Aorta (tissue), 5 donors: ENCODE measurements at regions not wholly inside any gene's neighbourhood (a gene's known extent, or its start where the extent isn't known, plus 50 kb on each side); places are given as distances from the start of the nearest gene placed in this dataset.
A peak's percentile ranks its signal among the peaks of the same experiment; 100 is the strongest.

Experiments
- ATAC-seq: fragments of 200-7000 bp; cut with Tn5 transposase; one replicate; pipeline ENCODE4 v1.9.1; 2022; ENCODE audit warnings: moderate library complexity; ENCODE audit not compliant: low FRiP score
- DNase-seq, 2 donors: peaks; one replicate each; pipeline ENCODE4 v3.0.0-alpha.2; 2020
- H3K27ac ChIP-seq, 2 donors: one replicate each; pipeline ENCODE4 v1.5.1; 2013; ENCODE audit warnings: low read length in 2 of 2, mild to moderate bottlenecking in 2 of 2, moderate library complexity in 2 of 2, control low read depth in 1 of 2, inconsistent platforms in 1 of 2, low read depth in 1 of 2
- H3K27me3 ChIP-seq, 2 donors: one replicate each; pipeline ENCODE4 v1.6.1; 2013; ENCODE audit warnings: control low read depth in 1 of 2, low read length in 1 of 2, mild to moderate bottlenecking in 1 of 2, moderate library complexity in 1 of 2; ENCODE audit not compliant: insufficient read depth in 2 of 2, control insufficient read depth in 1 of 2
- H3K36me3 ChIP-seq, 2 donors: one replicate each; pipeline ENCODE4 v1.6.1; 2013; ENCODE audit warnings: control low read depth in 1 of 2, low read length in 1 of 2, mild to moderate bottlenecking in 1 of 2; ENCODE audit not compliant: insufficient read depth in 2 of 2, control insufficient read depth in 1 of 2
- H3K4me1 ChIP-seq, 2 donors: one replicate each; pipeline ENCODE4 v1.6.1; 2013; ENCODE audit warnings: low read length in 2 of 2, control low read depth in 1 of 2, mild to moderate bottlenecking in 1 of 2, moderate library complexity in 1 of 2; ENCODE audit not compliant: insufficient read depth in 2 of 2, control insufficient read depth in 1 of 2
- H3K4me3 ChIP-seq, 2 donors: one replicate each; pipeline ENCODE4 v1.5.1; 2013; ENCODE audit warnings: low read length in 2 of 2, control low read depth in 1 of 2, mild to moderate bottlenecking in 1 of 2
- H3K9me3 ChIP-seq: one replicate; pipeline ENCODE4 v1.6.1; 2013; ENCODE audit warnings: mild to moderate bottlenecking, low read length; ENCODE audit not compliant: control insufficient read depth
- whole genome bisulfite sequencing, 2 donors: extraction: QIAGEN DNeasy Blood & Tissue Kit; methylation state at CpG; one replicate each; pipeline ENCODE4 v1.1.7; 2013; 5-methylcytosine and 5-hydroxymethylcytosine counted together
- intact Hi-C, 2 donors: fragments of 100-400 bp; cut with DNase I; formaldehyde crosslinking; loops; one replicate each; pipeline versions ENCODE4 v1.14.2 to v1.15.0; 2022
- donor health status: healthy with polysubstance abuse.
- donor health status: Bipolar disorder and iron deficiency.
- donor health status: DM: no; HTN: no; CAD: no.
- donor health status: DM: no; HTN: no; CAD: no.
- donor health status: DM: yes; HTN: yes; CAD: no.

GRCh38 chr1:58162952-58163550 lies 383.5 kb downstream of the OMA1 start:
- 17% methylated on average over 9 of the region's 9 CpGs for WGBS, 2 donors
- peak in 1 of 2 donors; percentile 51 for DNase-seq
- no peaks in the 10 kb centered on the region for H3K9me3 ChIP-seq
- H3K27me3 ChIP-seq, result no peaks in the 10 kb centered on the region
- no peaks in the 10 kb centered on the region for H3K36me3 ChIP-seq
- no peak overlapping the region for H3K27ac ChIP-seq
- H3K4me1 ChIP-seq, result no peaks in the 10 kb centered on the region
- ATAC-seq, result peak; percentile 78
- H3K4me3 ChIP-seq, result no peak overlapping the region
- intact Hi-C loops, result no loop called here

- peaks cover 2% of the 10 kb centered on the region for H3K9me3 ChIP-seq
- no peaks in the 10 kb centered on the region for H3K4me1 ChIP-seq
- no peaks in the 10 kb centered on the region for H3K36me3 ChIP-seq
- no peak for DNase-seq
- no peak overlapping the region for H3K27ac ChIP-seq
- no peak overlapping the region for H3K4me3 ChIP-seq
- no peak for ATAC-seq
- WGBS, 2 donors, result 82 to 93% methylated on average over 3 of the region's 3 CpGs
- no peaks in the 10 kb centered on the region for H3K27me3 ChIP-seq
- intact Hi-C loops, result loop anchor here in 1 of 2 donors (10.0 kb wide), 1 partner anchor 1325 kb away; no protein-coding TSS in a partner anchor
These were observed 387.1 kb downstream of the OMA1 start for GRCh38 chr1:58159434-58159830.

DNA sequence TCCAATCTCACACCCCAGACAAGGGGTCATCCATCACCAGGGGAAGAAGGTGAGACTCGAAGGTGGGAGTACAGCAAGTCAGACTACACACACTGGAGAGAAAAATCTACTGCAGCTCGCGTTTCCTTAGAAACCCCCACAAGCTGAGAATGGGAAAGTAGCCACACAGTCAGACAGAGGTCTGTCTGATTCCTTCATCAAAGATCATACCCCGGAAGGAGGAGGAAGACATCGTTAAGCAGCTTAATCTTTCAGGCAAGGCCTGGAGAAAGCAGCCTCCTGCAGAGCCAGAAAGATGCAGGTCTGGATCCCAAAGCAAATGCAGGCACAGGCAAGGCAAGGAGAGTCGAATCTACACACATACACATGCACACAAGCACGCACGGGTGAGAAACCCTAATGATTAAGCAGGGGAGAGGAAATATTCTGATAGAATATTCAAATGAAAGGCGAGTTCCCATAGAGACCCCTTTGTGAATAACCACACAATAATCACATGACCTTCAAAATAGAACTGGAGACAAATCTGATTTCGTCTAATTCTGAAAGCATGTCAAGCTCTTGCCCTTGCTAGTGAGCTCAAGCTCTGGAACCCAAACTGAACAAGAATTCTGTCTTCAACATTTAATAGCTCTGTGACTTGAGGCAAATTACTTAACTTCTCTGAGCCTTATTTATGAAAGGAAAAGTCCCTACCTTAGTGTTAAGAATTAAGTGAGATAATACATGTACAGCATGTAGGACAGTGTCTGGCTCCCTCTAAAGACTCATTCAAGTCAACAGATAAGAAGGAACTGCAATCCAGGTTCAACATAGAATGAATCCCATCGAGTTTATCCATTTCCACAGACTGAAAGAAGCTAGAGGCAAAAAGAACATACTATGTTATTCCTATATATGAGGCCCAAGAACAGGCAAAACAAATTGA lies 387.8 kb downstream of the OMA1 start:
- Histone ChIP-seq H3K27ac (no peak overlapping the region), H3K36me3 (no peaks in the 10 kb centered on the region), H3K27me3 (no peaks in the 10 kb centered on the region), H3K4me3 (no peak overlapping the region), H3K9me3 (peaks cover 2% of the 10 kb centered on the region), H3K4me1 (no peaks in the 10 kb centered on the region)
- no peak for DNase-seq
- intact Hi-C loops, result loop anchor here in 1 of 2 donors (10.0 kb wide), 1 partner anchor 1324 kb away; no protein-coding TSS in a partner anchor
- ATAC-seq, result no peak
- 53 to 58% methylated on average over 11 of the region's 11 CpGs for WGBS, 2 donors

GRCh38 chr1:58158016-58158415 lies 388.5 kb downstream of the OMA1 start:
- DNase-seq (no peak), ATAC-seq (no peak)
- Histone ChIP-seq H3K36me3 (no peaks in the 10 kb centered on the region), H3K9me3 (peaks cover 2% of the 10 kb centered on the region), H3K27me3 (no peaks in the 10 kb centered on the region), H3K4me1 (no peaks in the 10 kb centered on the region), H3K27ac (no peak overlapping the region), H3K4me3 (no peak overlapping the region)
- intact Hi-C loops, result loop anchor here in 1 of 2 donors (10.0 kb wide), 1 partner anchor 1323 kb away; no protein-coding TSS in a partner anchor

GRCh38 chr1:58157256-58157655 lies 389.3 kb downstream of the OMA1 start:
- peaks cover 2% of the 10 kb centered on the region for H3K9me3 ChIP-seq
- no peak for DNase-seq
- no peak overlapping the region for H3K27ac ChIP-seq
- no peaks in the 10 kb centered on the region for H3K36me3 ChIP-seq
- no peaks in the 10 kb centered on the region for H3K27me3 ChIP-seq
- intact Hi-C loops, result loop anchor here in 1 of 2 donors (10.0 kb wide), 1 partner anchor 1322 kb away; no protein-coding TSS in a partner anchor
- H3K4me3 ChIP-seq, result no peak overlapping the region
- H3K4me1 ChIP-seq, result no peaks in the 10 kb centered on the region
- no peak for ATAC-seq
- 52 to 57% methylated on average over 4 of the region's 4 CpGs for WGBS, 2 donors

GRCh38 chr1:58156831-58157230 lies 389.7 kb downstream of the OMA1 start:
- DNase-seq (no peak), ATAC-seq (no peak)
- no peak overlapping the region for H3K4me3 ChIP-seq
- intact Hi-C loops, result loop anchor here in 1 of 2 donors (10.0 kb wide), 1 partner anchor 1322 kb away; no protein-coding TSS in a partner anchor
- H3K9me3 ChIP-seq, result peaks cover 2% of the 10 kb centered on the region
- H3K27ac ChIP-seq, result no peak overlapping the region
- 40 to 55% methylated on average over 3 of the region's 3 CpGs for WGBS, 2 donors
- H3K27me3 ChIP-seq, result no peaks in the 10 kb centered on the region
- no peaks in the 10 kb centered on the region for H3K4me1 ChIP-seq
- H3K36me3 ChIP-seq, result no peaks in the 10 kb centered on the region

- H3K27me3 ChIP-seq, result no peaks in the 10 kb centered on the region
- H3K27ac ChIP-seq, result no peak overlapping the region
- ATAC-seq (no peak), DNase-seq (no peak)
- 96 to 100% methylated on average over 1 of the region's 1 CpG for WGBS, 2 donors
- intact Hi-C loops, result loop anchor here in 1 of 2 donors (10.0 kb wide), 1 partner anchor 1321 kb away; no protein-coding TSS in a partner anchor
- H3K4me1 ChIP-seq, result no peaks in the 10 kb centered on the region
- H3K4me3 ChIP-seq, result no peak overlapping the region
- peaks cover 2% of the 10 kb centered on the region for H3K9me3 ChIP-seq
- no peaks in the 10 kb centered on the region for H3K36me3 ChIP-seq
These were observed 390.4 kb downstream of the OMA1 start for GRCh38 chr1:58156124-58156468.

DNA sequence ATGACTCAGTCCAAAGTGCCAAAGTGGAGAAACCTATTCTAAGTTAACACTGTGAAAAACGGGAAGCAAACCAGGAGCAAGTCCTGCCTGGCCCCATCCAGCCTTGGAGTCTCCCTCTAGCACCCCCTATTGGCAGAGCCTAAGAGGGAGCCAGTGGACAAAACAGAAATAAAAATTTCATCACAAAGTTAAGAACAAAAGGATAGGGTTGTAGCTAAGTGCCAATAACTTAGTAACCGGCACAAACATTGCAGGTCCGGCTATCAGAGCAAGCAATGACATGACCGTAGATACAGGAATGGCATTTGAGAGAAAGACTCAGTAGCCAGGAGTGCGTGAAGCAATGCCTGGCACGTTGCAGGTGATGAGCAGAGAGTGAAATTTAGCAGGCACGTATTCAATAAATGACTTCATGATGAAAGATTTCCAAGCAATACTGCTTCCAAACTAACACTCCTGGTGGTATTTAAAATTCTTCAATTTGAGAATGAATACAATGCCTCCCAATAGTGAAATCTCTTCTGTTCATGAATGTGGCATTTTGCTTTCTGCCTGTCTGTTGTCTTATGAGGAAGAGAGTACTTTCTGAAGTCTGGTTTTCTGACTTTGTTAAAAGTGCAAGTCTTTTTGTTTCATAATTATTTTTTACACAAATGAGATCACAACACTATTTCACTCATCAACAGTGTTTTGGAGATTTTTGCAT lies 391.0 kb downstream of the OMA1 start:
- 63 to 69% methylated on average over 7 of the region's 7 CpGs for WGBS, 2 donors
- Histone ChIP-seq H3K36me3 (no peaks in the 10 kb centered on the region), H3K4me1 (no peaks in the 10 kb centered on the region), H3K9me3 (peaks cover 2% of the 10 kb centered on the region), H3K27me3 (no peaks in the 10 kb centered on the region), H3K27ac (no peak overlapping the region), H3K4me3 (no peak overlapping the region)
- DNase-seq (no peak), ATAC-seq (no peak)
- intact Hi-C loops, result loop anchor here in 1 of 2 donors (10.0 kb wide), 1 partner anchor 1321 kb away; no protein-coding TSS in a partner anchor
